ENCODE measurements at regions not wholly inside any gene's neighbourhood (a gene's known extent, or its start where the extent isn't known, plus 50 kb on each side); places are given as distances from the start of the nearest gene placed in this dataset.

GRCh38 chr10:125455431-125455830, 227.5 kb downstream of the TEX36 start:
- in situ Hi-C loops (cut with HindIII; ENCODE audit: low pct_ligation_motif_present, low sequenced_read_pairs), result no loop called here
- no peak for TF ChIP-seq CTCF (IDR thresholded peaks at IDR 0.05; ENCODE audit: low read depth, low read length, missing control alignments)
- no peak overlapping the region for H3K27ac ChIP-seq

DNA sequence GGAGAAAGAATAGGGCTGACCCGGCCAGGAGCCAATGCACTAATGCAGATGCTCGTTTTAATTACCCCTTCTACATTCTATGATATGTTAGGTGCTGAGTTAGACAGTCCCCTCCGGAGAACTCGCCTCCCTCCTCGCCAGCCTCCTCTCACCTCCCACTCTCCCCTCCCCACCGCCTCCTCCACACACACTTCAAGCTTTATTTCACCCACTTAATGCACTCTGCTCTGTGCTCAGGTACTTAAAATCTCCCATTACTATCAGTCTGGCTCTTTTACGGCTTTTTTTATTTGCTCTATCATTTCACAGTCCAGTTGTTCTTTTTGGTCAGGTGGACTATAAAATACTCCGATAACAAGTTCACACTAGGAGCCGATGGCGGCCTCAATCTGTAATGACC, 231.6 kb downstream of the TEX36 start:
- TF ChIP-seq CTCF (IDR thresholded peaks at IDR 0.05; ENCODE audit: low read depth, low read length, missing control alignments), result no peak
- Histone ChIP-seq H3K27ac (no peak overlapping the region), H3K36me3 (replicated peaks) (no peaks in the 10 kb centered on the region), H3K4me3 (ENCODE audit: low read depth, low read length) (no peak overlapping the region), H3K27me3 (replicated peaks) (no peaks in the 10 kb centered on the region)
- in situ Hi-C loops (cut with HindIII; ENCODE audit: low pct_ligation_motif_present, low sequenced_read_pairs), result no loop called here
- DNase-seq, result no peak

More at GRCh38 chr10:125455431-125455830, 227.5 kb downstream of the TEX36 start:
- no peak for DNase-seq
- Histone ChIP-seq H3K4me3 (ENCODE audit: low read depth, low read length) (no peak overlapping the region), H3K27me3 (replicated peaks) (no peaks in the 10 kb centered on the region), H3K36me3 (replicated peaks) (no peaks in the 10 kb centered on the region)

- Histone ChIP-seq H3K36me3 (replicated peaks) (no peaks in the 10 kb centered on the region), H3K27me3 (replicated peaks) (no peaks in the 10 kb centered on the region), H3K4me3 (ENCODE audit: low read depth, low read length) (no peak overlapping the region), H3K27ac (no peak overlapping the region)
- DNase-seq, result no peak
- no peak for TF ChIP-seq CTCF (IDR thresholded peaks at IDR 0.05; ENCODE audit: low read depth, low read length, missing control alignments)
- in situ Hi-C loops (cut with HindIII; ENCODE audit: low pct_ligation_motif_present, low sequenced_read_pairs), result no loop called here
Observed at GRCh38 chr10:125450218-125450617, 232.7 kb downstream of the TEX36 start.

DNA sequence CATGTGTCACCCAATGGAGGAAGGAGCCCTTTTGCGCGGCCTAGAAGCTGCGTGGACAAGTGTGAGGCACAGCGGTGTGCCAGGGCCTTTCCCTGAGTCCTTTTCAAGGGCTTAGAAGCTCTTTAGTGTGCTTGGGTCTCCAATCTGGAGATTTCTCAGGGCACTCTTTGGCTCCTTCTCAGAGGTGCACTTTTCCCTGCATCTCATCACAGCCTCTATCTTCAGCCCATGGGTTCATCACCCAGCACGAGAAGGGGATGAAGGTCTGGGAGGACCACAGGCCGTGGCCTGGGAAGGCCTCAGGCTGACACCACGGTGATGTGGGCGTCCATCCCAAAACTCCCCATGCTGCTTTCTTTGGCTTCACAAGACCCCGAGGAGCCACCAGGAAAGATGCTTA, 233.4 kb downstream of the TEX36 start:
- H3K36me3 ChIP-seq (replicated peaks), result no peaks in the 10 kb centered on the region
- no peak for TF ChIP-seq CTCF (IDR thresholded peaks at IDR 0.05; ENCODE audit: low read depth, low read length, missing control alignments)
- no peak for DNase-seq
- no peaks in the 10 kb centered on the region for H3K27me3 ChIP-seq (replicated peaks)
- in situ Hi-C loops (cut with HindIII; ENCODE audit: low pct_ligation_motif_present, low sequenced_read_pairs), result no loop called here
- H3K4me3 ChIP-seq (ENCODE audit: low read depth, low read length), result no peak overlapping the region
- H3K27ac ChIP-seq, result no peak overlapping the region

GRCh38 chr10:125448596-125448995, 234.4 kb downstream of the TEX36 start:
- DNase-seq, result no peak
- peak; percentile 66 for TF ChIP-seq CTCF (IDR thresholded peaks at IDR 0.05; ENCODE audit: low read depth, low read length, missing control alignments)
- Histone ChIP-seq H3K27ac (no peak overlapping the region), H3K27me3 (replicated peaks) (no peaks in the 10 kb centered on the region), H3K36me3 (replicated peaks) (no peaks in the 10 kb centered on the region), H3K4me3 (ENCODE audit: low read depth, low read length) (no peak overlapping the region)
- in situ Hi-C loops (cut with HindIII; ENCODE audit: low pct_ligation_motif_present, low sequenced_read_pairs), result no loop called here

- in situ Hi-C loops (cut with HindIII; ENCODE audit: low pct_ligation_motif_present, low sequenced_read_pairs), result no loop called here
- Histone ChIP-seq H3K4me3 (ENCODE audit: low read depth, low read length) (no peak overlapping the region), H3K27ac (no peak overlapping the region), H3K27me3 (replicated peaks) (no peaks in the 10 kb centered on the region), H3K36me3 (replicated peaks) (no peaks in the 10 kb centered on the region)
- no peak for DNase-seq
- TF ChIP-seq CTCF (IDR thresholded peaks at IDR 0.05; ENCODE audit: low read depth, low read length, missing control alignments), result no peak
Observed at GRCh38 chr10:125444790-125445189, 238.2 kb downstream of the TEX36 start.
